ENCODE measurements at regions not wholly inside any gene's neighbourhood (a gene's known extent, or its start where the extent isn't known, plus 50 kb on each side); places are given as distances from the start of the nearest gene placed in this dataset.

DNA sequence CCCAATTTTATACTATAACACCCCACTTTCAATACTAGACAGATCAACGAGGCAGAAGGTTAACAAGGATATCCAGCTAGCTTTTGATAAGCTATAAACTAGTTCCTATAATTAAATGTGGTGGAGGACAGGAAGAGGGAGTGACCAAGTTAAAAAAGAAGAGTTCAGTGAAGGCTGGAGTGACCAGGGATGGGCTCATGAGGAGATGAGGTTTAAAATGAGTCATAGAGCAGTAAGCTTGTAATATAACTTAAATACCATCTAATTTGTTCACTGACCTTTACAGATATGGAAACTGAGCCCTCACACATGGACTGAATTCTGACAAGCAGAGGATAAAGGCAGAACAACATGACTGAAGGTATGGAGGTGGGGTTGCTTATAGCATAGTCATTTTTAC, 284.5 kb downstream of the SPATA31D1 start:
- H3K4me1 ChIP-seq = no peaks in the 10 kb centered on the region

DNA sequence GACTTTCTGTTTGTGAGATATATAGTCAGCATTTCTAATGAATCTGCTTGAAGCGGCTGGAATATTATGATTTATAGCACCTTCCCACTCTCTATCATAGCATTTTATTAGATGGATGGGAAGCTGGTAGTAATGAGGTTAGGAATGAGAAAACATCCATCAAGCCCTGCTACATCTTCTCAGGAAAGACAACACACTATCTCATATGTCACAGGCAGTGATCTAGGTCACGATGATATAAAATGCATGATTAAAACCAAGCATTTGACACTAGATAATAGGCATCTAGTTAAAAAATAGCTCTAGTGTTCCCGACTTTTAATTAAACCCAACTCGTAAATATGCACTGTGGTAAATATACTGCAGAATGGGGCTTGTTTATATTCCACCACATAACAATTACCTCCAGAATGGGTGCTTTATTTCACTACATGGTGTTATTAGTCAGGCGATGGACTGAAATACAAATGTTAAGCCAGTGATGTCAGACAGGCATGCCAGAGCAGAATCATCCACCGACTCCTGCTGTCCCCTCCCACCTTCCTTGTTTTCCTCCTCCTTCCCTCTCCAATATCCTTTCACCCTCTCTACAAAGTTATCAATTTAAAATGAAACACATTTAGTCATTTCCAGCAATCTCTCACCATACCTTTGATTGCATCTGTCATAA, 286.8 kb downstream of the SPATA31D1 start:
- Histone ChIP-seq H3K9me3 (no peaks in the 10 kb centered on the region), H3K27me3 (no peaks in the 10 kb centered on the region), H3K27ac (no peak overlapping the region), H3K36me3 (no peaks in the 10 kb centered on the region), H3K4me1 (no peaks in the 10 kb centered on the region), H3K4me3 (no peak overlapping the region)
- intact Hi-C loops (cut with DNase I) = no loop called here
- DNase-seq = no peak
- 83 to 90% methylated on average over 6 of the region's 6 CpGs for WGBS, 2 donors
- no peak for TF ChIP-seq POLR2A (IDR thresholded peaks at IDR 0.05)

More for the DNA sequence above, 284.5 kb downstream of the SPATA31D1 start:
- intact Hi-C loops (cut with DNase I) = no loop called here
- Histone ChIP-seq H3K36me3 (no peaks in the 10 kb centered on the region), H3K27ac (no peak overlapping the region), H3K9me3 (no peaks in the 10 kb centered on the region), H3K4me3 (no peak overlapping the region), H3K27me3 (no peaks in the 10 kb centered on the region)
- DNase-seq = no peak
- WGBS, 2 donors = 15 to 57% methylated on average over 1 of the region's 1 CpG
- TF ChIP-seq POLR2A (IDR thresholded peaks at IDR 0.05) (no peak), EP300 (IDR thresholded peaks at IDR 0.05) (no peak)

DNA sequence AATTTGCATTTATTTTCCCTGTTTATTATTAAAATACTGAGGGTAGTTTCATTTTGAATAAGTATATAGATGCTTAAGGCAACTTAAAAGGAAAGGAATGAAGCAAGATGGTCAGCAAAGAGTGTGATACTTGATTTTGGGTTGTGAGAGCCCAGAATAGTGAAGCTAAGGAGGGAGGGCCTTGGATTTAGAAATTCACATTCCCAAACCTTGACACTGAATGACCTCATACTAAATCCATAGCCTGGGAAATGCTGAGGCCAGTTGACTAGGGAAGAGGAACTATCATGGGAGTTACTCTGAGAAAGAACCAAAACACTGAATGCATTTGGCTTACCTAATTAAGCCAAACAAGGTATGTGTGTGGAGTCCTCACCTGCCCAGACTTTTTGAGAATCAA, 292.5 kb downstream of the SPATA31D1 start:
- Histone ChIP-seq H3K27me3 (no peaks in the 10 kb centered on the region), H3K4me1 (no peaks in the 10 kb centered on the region), H3K4me3 (no peak overlapping the region), H3K9me3 (no peaks in the 10 kb centered on the region), H3K36me3 (no peaks in the 10 kb centered on the region), H3K27ac (no peak overlapping the region)
- no peak for DNase-seq
- no peak for TF ChIP-seq EP300 (IDR thresholded peaks at IDR 0.05)
- TF ChIP-seq, protein P1, sequence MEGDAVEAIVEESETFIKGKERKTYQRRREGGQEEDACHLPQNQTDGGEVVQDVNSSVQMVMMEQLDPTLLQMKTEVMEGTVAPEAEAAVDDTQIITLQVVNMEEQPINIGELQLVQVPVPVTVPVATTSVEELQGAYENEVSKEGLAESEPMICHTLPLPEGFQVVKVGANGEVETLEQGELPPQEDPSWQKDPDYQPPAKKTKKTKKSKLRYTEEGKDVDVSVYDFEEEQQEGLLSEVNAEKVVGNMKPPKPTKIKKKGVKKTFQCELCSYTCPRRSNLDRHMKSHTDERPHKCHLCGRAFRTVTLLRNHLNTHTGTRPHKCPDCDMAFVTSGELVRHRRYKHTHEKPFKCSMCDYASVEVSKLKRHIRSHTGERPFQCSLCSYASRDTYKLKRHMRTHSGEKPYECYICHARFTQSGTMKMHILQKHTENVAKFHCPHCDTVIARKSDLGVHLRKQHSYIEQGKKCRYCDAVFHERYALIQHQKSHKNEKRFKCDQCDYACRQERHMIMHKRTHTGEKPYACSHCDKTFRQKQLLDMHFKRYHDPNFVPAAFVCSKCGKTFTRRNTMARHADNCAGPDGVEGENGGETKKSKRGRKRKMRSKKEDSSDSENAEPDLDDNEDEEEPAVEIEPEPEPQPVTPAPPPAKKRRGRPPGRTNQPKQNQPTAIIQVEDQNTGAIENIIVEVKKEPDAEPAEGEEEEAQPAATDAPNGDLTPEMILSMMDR (IDR thresholded peaks at IDR 0.05) = no peak
- no peak for TF ChIP-seq POLR2AphosphoS5 (IDR thresholded peaks at IDR 0.05)
- TF ChIP-seq POLR2A (IDR thresholded peaks at IDR 0.05) = no peak
- intact Hi-C loops (cut with DNase I) = no loop called here

DNA sequence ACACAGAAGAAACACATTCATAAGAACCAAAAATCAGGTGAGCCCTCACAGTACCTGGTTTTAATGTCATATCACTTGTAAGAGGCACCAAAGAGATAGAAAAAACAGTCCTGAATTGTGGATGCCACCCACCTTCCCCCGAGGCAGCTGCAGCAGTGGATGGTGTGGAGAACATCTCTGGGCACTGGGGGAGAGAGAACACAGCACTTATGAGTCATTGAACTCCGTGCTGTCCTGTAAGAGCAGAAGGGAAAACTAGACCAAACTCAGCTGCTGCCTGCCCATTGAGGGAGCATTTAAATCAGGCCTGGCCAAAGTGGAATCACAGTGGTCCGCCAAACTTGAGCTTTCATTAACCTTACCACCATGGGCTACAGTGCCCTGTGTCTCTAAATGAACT, 296.2 kb downstream of the SPATA31D1 start:
- H3K36me3 ChIP-seq = no peaks in the 10 kb centered on the region
- no peak for DNase-seq
- no peak overlapping the region for H3K4me3 ChIP-seq
- WGBS, 2 donors = 87 to 92% methylated on average over 3 of the region's 3 CpGs
- intact Hi-C loops (cut with DNase I) = no loop called here
- TF ChIP-seq EP300 (IDR thresholded peaks at IDR 0.05) = no peak
- TF ChIP-seq, protein P1 (IDR thresholded peaks at IDR 0.05) = no peak
- no peak for TF ChIP-seq POLR2A (IDR thresholded peaks at IDR 0.05)
- TF ChIP-seq POLR2AphosphoS5 (IDR thresholded peaks at IDR 0.05) = no peak
- peaks cover 0 to 9% (median 0%) of the 10 kb centered on the region in 4 donors for H3K9me3 ChIP-seq
- no peak overlapping the region for H3K27ac ChIP-seq
- no peaks in the 10 kb centered on the region for H3K4me1 ChIP-seq
- no peaks in the 10 kb centered on the region for H3K27me3 ChIP-seq

DNA sequence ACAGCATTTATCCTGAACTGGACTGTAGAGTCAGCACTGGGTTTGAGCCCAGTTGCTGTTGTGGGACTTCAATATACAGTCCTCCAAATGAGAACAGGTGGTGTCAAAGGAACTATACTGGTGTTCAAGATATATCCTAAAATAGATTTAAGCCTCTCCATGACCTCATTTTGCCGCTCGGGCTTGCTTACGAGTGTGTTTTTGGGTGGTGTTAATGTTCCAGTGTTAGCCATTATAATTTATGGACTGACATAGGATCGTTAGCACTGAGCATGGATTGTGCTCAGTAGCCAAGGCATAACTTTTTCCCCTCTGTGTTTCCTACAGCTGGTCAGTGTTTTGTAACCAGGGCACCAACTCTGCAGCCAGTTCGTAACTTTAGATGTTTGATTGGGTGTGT, 306.6 kb downstream of the SPATA31D1 start:
- intact Hi-C loops (cut with DNase I) = no loop called here
- Histone ChIP-seq H3K4me3 (no peak overlapping the region), H3K27ac (no peak overlapping the region), H3K27me3 (no peaks in the 10 kb centered on the region), H3K4me1 (peaks cover 0 to 6% (median 0%) of the 10 kb centered on the region in 4 donors), H3K9me3 (no peaks in the 10 kb centered on the region), H3K36me3 (no peaks in the 10 kb centered on the region)
- WGBS, 2 donors = 88 to 92% methylated on average over 5 of the region's 5 CpGs
- DNase-seq = no peak
- TF ChIP-seq EP300 (IDR thresholded peaks at IDR 0.05) (no peak), POLR2AphosphoS5 (IDR thresholded peaks at IDR 0.05) (no peak), POLR2A (IDR thresholded peaks at IDR 0.05) (no peak)
- TF ChIP-seq, protein P1 (IDR thresholded peaks at IDR 0.05) = no peak

DNA sequence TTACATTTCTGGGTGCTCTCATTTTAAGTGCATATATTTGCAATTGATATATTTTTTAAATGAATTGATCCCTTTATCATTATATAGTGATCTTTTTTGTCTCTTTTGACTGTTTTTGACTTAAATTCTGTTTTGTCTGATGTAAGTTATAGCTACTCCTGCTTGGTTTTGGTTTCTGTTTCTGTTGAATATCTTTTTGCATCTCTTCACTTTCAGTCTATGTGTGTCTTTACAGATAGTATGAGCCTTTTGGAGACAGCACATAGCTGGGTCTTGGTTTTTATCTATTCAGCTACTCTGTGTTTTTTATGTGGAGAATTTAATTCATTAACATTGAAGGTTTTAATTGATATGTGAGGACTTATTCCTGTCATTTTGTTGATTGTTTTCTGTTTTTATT, 311.3 kb downstream of the SPATA31D1 start:
- peaks cover 0 to 4% (median 0%) of the 10 kb centered on the region in 4 donors for H3K9me3 ChIP-seq
- no peaks in the 10 kb centered on the region for H3K27me3 ChIP-seq
- intact Hi-C loops (cut with DNase I) = no loop called here
- H3K4me1 ChIP-seq = peaks cover 0 to 6% (median 0%) of the 10 kb centered on the region in 4 donors
- TF ChIP-seq POLR2AphosphoS5 (IDR thresholded peaks at IDR 0.05) (no peak), EP300 (IDR thresholded peaks at IDR 0.05) (no peak), POLR2A (IDR thresholded peaks at IDR 0.05) (no peak)
- TF ChIP-seq, protein P1 (IDR thresholded peaks at IDR 0.05) = no peak
- no peak for DNase-seq
- H3K4me3 ChIP-seq = no peak overlapping the region
- H3K27ac ChIP-seq = no peak overlapping the region
- H3K36me3 ChIP-seq = no peaks in the 10 kb centered on the region
